ENCODE measurements at regions not wholly inside any gene's neighbourhood (a gene's known extent, or its start where the extent isn't known, plus 50 kb on each side); places are given as distances from the start of the nearest gene placed in this dataset.

DNA sequence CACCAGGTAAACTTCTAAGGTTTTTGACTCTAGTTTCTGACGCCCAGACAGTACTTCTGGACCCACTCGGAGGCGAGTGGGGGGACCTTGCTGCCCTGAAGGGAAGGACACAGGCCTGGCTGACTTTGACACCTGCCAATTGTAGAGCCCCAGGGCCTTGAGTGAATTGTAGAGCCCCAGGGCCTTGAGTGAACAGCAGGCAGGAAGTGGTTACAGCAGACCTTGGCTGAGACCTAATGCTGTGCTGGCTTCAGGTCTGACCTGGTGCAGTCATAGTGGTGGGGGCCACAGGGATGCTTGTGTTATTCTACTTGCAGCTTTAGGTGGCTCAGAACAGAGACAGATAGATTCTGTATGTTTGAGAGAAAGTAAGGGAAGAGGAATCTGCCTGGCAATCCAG, 344.3 kb downstream of the DUSP10 start:
- no peaks in the 10 kb centered on the region for H3K27me3 ChIP-seq (ENCODE audit: control insufficient read depth, insufficient read depth, low read length)
- no peaks in the 10 kb centered on the region for H3K36me3 ChIP-seq (replicated peaks; ENCODE audit: control insufficient read depth, insufficient read depth, low read length)
- no peak overlapping the region for H3K4me3 ChIP-seq (ENCODE audit: insufficient read depth, low read depth, low read length)
- no peak for DNase-seq

DNA sequence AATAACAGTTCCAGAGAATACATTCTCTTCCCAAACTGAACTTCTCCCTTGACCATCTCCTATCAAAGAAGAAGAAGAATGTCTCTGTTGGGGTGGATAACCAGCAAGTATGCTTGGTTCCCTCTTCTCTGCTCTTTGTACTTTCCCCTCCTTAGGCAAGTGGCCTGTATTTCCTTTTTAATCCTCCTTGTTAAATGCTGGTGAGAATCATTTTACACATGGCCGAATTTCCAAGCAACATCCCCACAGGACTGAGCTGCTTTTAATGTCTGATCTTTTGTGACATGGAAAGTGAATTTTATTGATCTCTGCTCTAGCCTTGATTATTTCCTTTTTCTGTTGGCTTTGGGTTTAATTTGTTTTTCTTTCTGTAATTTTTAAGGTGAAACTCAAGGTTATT, 336.7 kb downstream of the DUSP10 start:
- Histone ChIP-seq H3K27me3 (ENCODE audit: control insufficient read depth, insufficient read depth, low read length) (no peaks in the 10 kb centered on the region), H3K4me3 (ENCODE audit: insufficient read depth, low read depth, low read length) (no peak overlapping the region), H3K36me3 (replicated peaks; ENCODE audit: control insufficient read depth, insufficient read depth, low read length) (no peaks in the 10 kb centered on the region)
- no peak for DNase-seq

DNA sequence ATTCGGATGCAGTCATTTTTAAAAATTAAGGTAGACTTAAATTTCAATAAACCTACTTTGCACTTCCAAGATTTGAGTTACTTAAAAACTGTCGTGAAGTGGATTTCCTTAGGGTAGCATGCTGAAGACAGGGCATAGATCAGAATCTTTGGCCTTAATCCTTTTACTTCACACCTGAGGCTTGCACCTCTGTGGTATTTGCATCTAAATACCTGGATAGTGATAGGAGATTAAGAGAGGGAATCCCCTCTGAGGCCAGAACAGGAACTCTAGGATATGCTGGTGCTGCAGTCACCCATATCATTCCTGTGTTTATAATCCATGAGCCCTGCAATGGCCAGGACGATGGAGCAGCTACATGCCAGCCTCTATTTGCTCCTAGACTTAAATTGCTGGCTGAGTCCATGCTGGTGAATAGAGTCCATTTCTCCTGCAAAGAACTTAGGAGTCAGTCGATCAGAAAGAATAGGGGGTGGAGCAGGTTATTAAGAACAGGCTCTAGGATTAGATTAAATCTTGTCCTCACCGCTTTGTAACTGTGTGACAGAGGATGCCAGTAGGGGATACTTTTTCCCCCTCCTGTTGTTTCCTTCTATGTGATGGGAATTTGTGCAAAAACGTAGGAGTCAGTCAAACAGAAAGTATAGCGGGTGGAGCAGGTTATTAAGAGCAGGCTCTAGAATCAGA, 333.6 kb downstream of the DUSP10 start:
- Histone ChIP-seq H3K27me3 (ENCODE audit: control insufficient read depth, insufficient read depth, low read length) (no peaks in the 10 kb centered on the region), H3K4me3 (ENCODE audit: insufficient read depth, low read depth, low read length) (no peak overlapping the region), H3K36me3 (replicated peaks; ENCODE audit: control insufficient read depth, insufficient read depth, low read length) (no peaks in the 10 kb centered on the region)
- DNase-seq: peak; percentile 8

DNA sequence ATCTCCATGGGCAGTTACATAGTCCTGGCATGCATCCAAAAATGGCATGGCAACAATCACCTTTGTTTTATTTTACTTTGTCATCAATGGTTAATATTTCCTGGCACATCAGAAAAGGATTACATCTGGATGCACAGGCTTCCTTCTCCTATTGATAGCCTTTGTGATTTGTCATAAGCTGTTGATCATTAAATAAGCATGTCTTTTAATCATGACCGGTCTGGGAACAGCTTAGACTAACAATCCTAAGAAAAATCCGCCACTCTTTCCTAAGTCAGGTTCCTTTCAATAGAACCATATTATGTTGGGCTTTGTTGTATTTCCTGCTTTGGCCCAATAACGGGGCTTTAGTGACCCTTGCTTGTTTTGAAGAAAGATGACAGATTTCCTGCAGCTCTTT, 330.6 kb downstream of the DUSP10 start:
- no peak for DNase-seq
- no peaks in the 10 kb centered on the region for H3K27me3 ChIP-seq (ENCODE audit: control insufficient read depth, insufficient read depth, low read length)
- no peaks in the 10 kb centered on the region for H3K36me3 ChIP-seq (replicated peaks; ENCODE audit: control insufficient read depth, insufficient read depth, low read length)
- no peak overlapping the region for H3K4me3 ChIP-seq (ENCODE audit: insufficient read depth, low read depth, low read length)

DNA sequence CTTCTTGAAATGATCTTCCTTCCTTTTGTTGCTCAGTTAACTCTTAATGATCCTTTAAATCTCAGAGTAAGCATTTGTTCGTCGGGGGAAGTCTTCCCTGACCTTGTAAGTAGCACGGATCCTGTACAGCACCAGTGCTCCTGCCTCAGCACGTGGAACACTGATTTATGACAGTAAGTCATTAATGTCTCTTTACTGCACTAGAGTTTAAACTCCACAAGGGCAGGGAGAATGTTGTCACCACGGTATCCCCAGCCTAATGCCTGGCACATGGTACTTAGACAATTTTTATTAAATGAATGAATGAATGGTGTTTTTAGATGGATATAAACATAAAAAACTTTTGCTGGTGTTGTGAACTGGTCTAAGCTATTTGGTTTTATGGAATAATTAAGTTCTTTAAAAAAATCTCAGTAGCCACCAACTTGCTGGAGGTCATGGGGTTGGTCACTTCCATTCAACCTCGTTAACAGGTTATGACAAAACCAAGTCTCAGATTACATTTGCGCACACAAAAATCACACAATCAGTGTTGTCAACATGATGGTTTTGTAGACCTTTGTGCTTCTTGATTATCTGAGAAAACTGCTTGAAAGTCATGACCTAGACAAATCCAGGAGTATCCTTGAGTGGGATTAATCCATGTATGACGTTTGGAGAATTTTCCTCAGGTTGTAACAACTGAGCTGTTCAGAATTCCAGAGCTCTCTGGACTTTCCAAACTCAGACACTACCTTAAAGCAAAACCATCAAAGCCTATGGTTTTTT, 326.9 kb downstream of the DUSP10 start:
- no peaks in the 10 kb centered on the region for H3K27me3 ChIP-seq (ENCODE audit: control insufficient read depth, insufficient read depth, low read length)

DNA sequence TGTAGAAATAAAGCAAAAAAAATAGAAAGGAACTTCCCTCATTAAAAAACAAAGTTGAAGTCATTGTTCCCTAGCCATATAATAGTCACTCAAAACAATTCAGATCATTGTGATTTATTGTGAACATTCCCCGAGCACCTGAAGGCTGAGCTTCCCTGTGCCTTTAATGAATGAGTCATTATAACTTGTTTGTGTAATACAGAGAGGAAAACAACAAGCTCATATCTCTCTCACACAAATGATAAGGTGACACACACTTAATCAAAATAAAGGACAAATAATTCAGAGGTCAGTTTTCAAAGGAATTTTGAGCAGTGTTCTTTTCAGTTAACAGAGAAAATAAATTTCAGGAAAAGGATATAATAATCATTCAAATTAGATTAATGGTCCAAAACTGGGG, 326.2 kb downstream of the DUSP10 start:
- Histone ChIP-seq H3K27me3 (ENCODE audit: control insufficient read depth, insufficient read depth, low read length) (no peaks in the 10 kb centered on the region), H3K36me3 (replicated peaks; ENCODE audit: control insufficient read depth, insufficient read depth, low read length) (no peaks in the 10 kb centered on the region), H3K4me3 (ENCODE audit: insufficient read depth, low read depth, low read length) (no peak overlapping the region)
- DNase-seq: no peak

More for the DNA sequence above, 326.9 kb downstream of the DUSP10 start:
- no peak for DNase-seq
- H3K4me3 ChIP-seq (ENCODE audit: insufficient read depth, low read depth, low read length): no peak overlapping the region
- no peaks in the 10 kb centered on the region for H3K36me3 ChIP-seq (replicated peaks; ENCODE audit: control insufficient read depth, insufficient read depth, low read length)

DNA sequence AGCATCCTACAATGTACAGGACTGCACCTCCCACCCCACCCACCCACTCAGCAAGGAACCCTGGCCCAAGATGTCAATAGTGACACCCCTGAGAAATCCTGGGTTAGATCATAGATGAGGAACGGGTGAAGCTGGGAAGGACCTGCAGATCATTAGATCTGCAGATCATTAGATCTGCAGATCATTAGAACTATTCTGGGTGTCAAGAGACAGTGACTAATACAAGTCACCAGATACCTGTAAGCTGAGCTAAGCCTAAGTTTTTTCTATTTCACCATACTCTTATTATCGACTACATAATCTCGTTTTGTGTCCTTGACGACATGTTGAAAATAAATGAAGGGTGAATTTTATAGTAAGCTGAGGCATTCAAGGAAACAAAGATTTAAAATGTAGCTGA, 325.7 kb downstream of the DUSP10 start:
- no peaks in the 10 kb centered on the region for H3K36me3 ChIP-seq (replicated peaks; ENCODE audit: control insufficient read depth, insufficient read depth, low read length)
- DNase-seq: no peak
- H3K27me3 ChIP-seq (ENCODE audit: control insufficient read depth, insufficient read depth, low read length): no peaks in the 10 kb centered on the region
- H3K4me3 ChIP-seq (ENCODE audit: insufficient read depth, low read depth, low read length): no peak overlapping the region

DNA sequence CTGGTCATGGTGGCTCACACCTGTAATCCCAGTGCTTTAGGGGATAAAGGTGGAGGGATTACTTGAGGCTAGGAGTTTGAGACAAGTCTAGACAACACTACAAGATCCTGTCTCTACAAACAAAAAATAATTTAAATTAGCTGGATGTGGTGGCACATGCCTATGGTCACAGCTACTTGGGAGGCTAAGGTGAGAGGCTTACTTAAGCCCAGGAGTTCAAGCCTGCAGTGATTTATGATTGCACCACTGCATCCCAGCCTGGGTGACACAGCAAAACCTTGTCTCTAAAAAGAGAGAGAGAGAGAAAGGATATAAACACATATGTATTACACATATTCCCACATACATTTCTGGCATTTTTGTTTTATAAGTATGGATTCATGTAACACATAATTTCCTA, 325.2 kb downstream of the DUSP10 start:
- Histone ChIP-seq H3K27me3 (ENCODE audit: control insufficient read depth, insufficient read depth, low read length) (no peaks in the 10 kb centered on the region), H3K36me3 (replicated peaks; ENCODE audit: control insufficient read depth, insufficient read depth, low read length) (no peaks in the 10 kb centered on the region)
- DNase-seq: no peak

DNA sequence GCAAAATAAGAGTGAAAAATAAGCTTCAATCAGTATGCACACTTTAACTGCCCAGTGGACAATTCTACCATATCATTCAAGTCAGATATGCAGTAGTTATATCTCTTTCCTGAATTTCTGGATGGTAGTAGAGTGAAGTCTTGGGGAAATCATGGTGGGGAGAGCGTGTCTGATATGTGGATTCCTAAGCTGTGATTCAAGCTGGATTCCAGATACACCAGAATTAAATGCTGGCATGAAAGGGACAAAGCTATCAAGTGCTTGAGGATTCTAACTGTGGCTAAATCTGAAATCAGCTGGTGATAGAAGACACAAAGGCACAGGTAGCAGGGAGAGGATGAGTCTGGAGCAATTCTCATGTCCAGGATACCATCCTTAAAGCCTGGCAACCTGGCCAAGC, 323.5 kb downstream of the DUSP10 start:
- Histone ChIP-seq H3K36me3 (replicated peaks; ENCODE audit: control insufficient read depth, insufficient read depth, low read length) (no peaks in the 10 kb centered on the region), H3K4me3 (ENCODE audit: insufficient read depth, low read depth, low read length) (no peak overlapping the region), H3K27me3 (ENCODE audit: control insufficient read depth, insufficient read depth, low read length) (no peaks in the 10 kb centered on the region)
- no peak for DNase-seq

More for the DNA sequence above, 325.2 kb downstream of the DUSP10 start:
- no peak overlapping the region for H3K4me3 ChIP-seq (ENCODE audit: insufficient read depth, low read depth, low read length)

DNA sequence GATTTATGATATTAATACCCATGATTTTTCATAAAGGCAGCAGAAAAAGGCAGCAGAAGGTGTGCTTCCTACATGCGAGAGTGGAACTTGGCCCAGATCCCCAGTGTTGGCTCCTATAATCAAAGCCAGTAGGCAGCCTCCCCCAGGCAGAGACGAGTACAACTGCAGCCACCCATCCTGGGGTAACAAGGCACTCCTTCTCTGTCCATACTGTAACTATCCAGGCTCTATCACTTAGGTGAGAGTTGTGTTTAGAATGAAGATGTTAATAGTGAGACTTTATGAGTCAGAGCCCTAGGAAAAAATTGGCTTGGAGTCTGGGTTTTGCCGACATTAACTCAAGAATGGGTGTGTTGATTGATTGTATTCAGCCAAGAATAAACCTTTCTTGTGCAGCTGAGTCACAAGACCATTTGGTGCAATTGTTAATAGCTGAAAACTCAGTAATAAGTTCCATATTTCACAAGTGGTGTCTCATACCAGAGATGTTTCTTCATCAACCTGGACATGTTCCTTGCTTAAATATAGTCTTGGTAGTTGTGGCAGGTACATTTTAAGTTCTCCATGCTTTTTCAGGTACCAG, 322.3 kb downstream of the DUSP10 start:
- no peaks in the 10 kb centered on the region for H3K27me3 ChIP-seq (ENCODE audit: control insufficient read depth, insufficient read depth, low read length)
- no peaks in the 10 kb centered on the region for H3K36me3 ChIP-seq (replicated peaks; ENCODE audit: control insufficient read depth, insufficient read depth, low read length)
- no peak for DNase-seq
- no peak overlapping the region for H3K4me3 ChIP-seq (ENCODE audit: insufficient read depth, low read depth, low read length)

DNA sequence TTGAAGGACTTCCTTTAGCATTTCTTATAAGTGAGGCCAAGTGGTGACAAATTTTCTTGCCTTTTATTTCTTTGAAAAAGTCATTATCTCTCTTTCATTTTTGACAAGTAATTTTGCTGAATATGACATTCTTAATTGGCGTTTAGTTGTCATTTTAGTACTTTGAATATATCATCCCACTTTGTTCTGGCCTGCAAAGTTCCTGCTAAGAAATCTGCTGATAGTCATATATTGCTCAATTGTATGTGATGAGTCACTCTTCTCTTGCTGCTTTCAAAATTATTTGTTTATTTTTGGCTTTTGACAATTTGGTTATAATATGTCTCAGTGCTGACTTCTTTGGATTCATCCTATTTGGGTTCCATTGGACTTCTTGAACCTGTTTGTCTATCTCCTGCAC, 312.6 kb downstream of the DUSP10 start:
- Histone ChIP-seq H3K27me3 (ENCODE audit: control insufficient read depth, insufficient read depth, low read length) (no peaks in the 10 kb centered on the region; the same call in 1 of the 2 replicates), H3K36me3 (replicated peaks; ENCODE audit: control insufficient read depth, insufficient read depth, low read length) (no peaks in the 10 kb centered on the region), H3K4me3 (ENCODE audit: insufficient read depth, low read depth, low read length) (no peak overlapping the region)
- DNase-seq: no peak

DNA sequence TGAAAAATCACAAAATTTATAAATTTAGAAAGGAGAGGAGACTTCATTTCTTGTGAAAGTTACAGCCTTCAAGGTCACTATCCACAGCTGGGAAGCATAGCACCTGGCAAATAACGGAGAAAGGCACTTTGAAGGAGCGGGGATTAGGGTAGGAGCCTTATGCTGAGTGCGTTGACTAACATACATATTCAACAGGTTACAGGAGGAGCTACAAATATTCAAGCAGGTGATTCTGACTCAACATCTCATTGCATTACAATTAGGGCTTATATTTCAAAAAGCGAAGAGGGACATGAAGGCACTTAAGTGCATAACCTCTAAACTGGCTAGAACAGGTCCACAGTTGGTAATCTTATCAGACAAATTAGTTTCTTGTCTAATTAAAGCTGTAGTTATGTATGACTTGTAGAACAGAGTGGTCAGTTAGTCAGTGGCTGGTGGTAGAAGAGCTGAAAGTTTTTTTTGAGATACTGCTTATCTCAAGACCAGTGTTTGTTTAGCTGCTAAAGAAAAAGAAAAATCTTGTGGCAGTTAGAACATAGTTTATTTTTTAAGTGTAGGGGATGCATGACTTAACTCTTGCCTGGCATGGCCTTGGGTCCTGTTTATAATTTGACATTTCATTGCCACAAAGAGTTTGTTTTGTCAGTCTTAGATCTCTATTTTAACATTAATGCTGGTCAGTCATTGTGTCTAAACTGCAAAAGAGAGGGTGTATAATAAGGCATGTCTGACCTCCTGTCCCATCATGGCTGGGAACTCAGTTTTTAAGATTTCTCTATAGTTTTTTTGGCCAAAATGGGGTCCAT, 311.5 kb downstream of the DUSP10 start:
- peak; percentile 38 for DNase-seq
- H3K4me3 ChIP-seq (ENCODE audit: insufficient read depth, low read depth, low read length): no peak overlapping the region
- no peaks in the 10 kb centered on the region for H3K36me3 ChIP-seq (replicated peaks; ENCODE audit: control insufficient read depth, insufficient read depth, low read length)
- no peaks in the 10 kb centered on the region; the same call in 1 of the 2 replicates for H3K27me3 ChIP-seq (ENCODE audit: control insufficient read depth, insufficient read depth, low read length)

DNA sequence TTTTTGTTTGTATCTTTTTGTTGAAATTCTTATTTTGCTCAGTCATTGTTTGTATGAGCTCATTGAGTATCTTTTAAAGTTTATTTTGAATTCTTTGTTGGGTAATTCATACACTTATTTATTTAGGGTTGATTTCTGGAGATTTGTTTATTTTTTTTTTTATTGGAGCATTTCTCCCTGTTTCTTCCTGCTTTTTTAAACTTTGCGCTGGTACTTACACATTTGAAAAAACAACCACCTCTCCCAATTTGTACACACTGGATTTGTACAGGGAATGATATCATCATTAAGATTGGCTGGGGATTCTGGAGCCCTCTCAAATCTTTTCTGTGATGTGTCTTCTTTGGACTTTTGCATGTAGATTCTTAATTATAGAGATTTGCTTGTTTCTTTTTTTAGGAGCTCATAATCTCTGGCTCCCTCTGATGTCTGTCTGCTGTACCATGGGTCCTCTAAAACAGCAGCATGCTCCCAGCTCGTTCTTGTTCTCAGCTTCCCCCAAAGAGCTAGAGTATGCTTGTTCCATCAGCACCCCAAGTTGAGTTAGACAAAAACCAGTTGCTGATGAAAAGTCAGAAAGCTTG, 310.7 kb downstream of the DUSP10 start:
- DNase-seq: no peak
- no peaks in the 10 kb centered on the region; the same call in 1 of the 2 replicates for H3K27me3 ChIP-seq (ENCODE audit: control insufficient read depth, insufficient read depth, low read length)
- H3K4me3 ChIP-seq (ENCODE audit: insufficient read depth, low read depth, low read length): no peak overlapping the region
- no peaks in the 10 kb centered on the region for H3K36me3 ChIP-seq (replicated peaks; ENCODE audit: control insufficient read depth, insufficient read depth, low read length)

DNA sequence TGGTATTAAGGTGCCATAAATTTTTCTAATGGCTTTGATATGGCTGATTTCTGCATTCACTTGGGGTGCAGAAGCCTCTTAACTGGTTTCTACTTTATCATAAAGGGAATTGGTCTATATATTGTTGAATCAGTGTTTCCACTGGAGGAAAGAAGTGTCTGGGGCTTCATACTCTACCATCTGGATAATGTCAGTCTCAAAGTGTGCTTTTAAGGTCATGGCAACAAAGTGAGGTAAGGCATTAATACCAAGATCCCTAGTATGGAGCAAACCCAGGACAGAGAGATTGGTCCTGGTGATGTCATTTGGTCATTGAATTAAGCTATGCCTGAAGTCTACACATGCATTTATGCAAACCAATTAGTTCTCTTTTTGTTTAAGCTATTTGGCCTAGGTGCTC, 309.9 kb downstream of the DUSP10 start:
- Histone ChIP-seq H3K4me3 (ENCODE audit: insufficient read depth, low read depth, low read length) (no peak overlapping the region), H3K27me3 (ENCODE audit: control insufficient read depth, insufficient read depth, low read length) (no peaks in the 10 kb centered on the region; the same call in 1 of the 2 replicates), H3K36me3 (replicated peaks; ENCODE audit: control insufficient read depth, insufficient read depth, low read length) (no peaks in the 10 kb centered on the region)
- no peak for DNase-seq

All from H7 (cell line).